Pancreas (tissue), 10 donors: ENCODE measurements at regions not wholly inside any gene's neighbourhood (a gene's known extent, or its start where the extent isn't known, plus 50 kb on each side); places are given as distances from the start of the nearest gene placed in this dataset.

Experiments
- ATAC-seq, 4 donors: fragments of 200-7000 bp; cut with Tn5 transposase; one replicate each; pipeline versions ENCODE4 v1.8.0 to v1.9.1; 2020; ENCODE audit warnings: mild to moderate bottlenecking in 4 of 4, moderate library complexity in 4 of 4
- DNase-seq, 6 donors: peaks; one replicate each; pipeline ENCODE4 v3.0.0-alpha.2; 2020
- FAIRE-seq: peaks from 2 replicates; lab custom pipeline; 2012; peaks lifted over from hg19 to GRCh38; lab: Jason Lieb, UNC
- H3K27ac ChIP-seq, 4 donors: fragments of 200-600 bp; sonication (generic); 1 replicate in 3 of 4; 2 replicates in 1 of 4; pipeline versions ENCODE4 v1.5.0 to v1.8.0; 2020
- H3K27me3 ChIP-seq, 4 donors: fragments of 200-600 bp; one replicate each; pipeline ENCODE4 v1.8.0; 2021
- H3K36me3 ChIP-seq, 3 donors: fragments of 200-600 bp; sonication (generic) in 1 of 3; one replicate each; pipeline versions ENCODE4 v1.5.0 to v1.8.0; 2020 to 2021
- H3K4me1 ChIP-seq, 3 donors: fragments of 200-600 bp; one replicate each; pipeline ENCODE4 v1.8.0; 2021
- H3K4me3 ChIP-seq, 4 donors: fragments of 200-600 bp; sonication (generic) in 2 of 4; one replicate each; pipeline versions ENCODE4 v1.5.0 to v1.8.0; 2020 to 2021
- H3K9me3 ChIP-seq, 4 donors: fragments of 200-600 bp; one replicate each; pipeline ENCODE4 v1.8.0; 2021
- WGBS, 2 donors: extraction: QIAGEN DNeasy Blood & Tissue Kit; methylation state at CpG; one replicate each; pipeline ENCODE4 v1.1.7; 2013; 5-methylcytosine and 5-hydroxymethylcytosine counted together
- intact Hi-C, 3 donors: fragments of 100-400 bp; cut with DNase I; formaldehyde crosslinking; loops; one replicate each; pipeline versions ENCODE4 v1.11.1 to v1.14.2; 2022
- TF ChIP-seq, protein P1 (sequence below), 4 donors: fragments of 200-600 bp; sonication (generic) in 3 of 4; IDR thresholded peaks; one replicate each; pipeline versions ENCODE4 v1.5.0 to v1.8.0; 2021; ENCODE audit warnings: antibody characterized with exemption in 4 of 4
- donor health status: healthy with polysubstance abuse.
- donor health status: DM: no; HTN: no; CAD: no; lungs with moderate emphysema.
- donor health status: DM: no; HTN: no; CAD: no.
- donor health status: control.
- donor health status: control.
- donor health status: Bipolar disorder and iron deficiency.
- donor health status: DM: yes; HTN: yes; CAD: no.
- donor health status: DM: no; HTN: no; CAD: no.
- donor health status: DM: no; HTN: no; CAD: no.
- donor health status: DM: yes; HTN: yes; CAD: no.

GRCh38 chr2:118231759-118232158 is 143.5 kb downstream of the INSIG2 start:
- intact Hi-C loops: no loop called here
- ATAC-seq (no peak), DNase-seq (no peak), FAIRE-seq (no peak)
- WGBS, 2 donors: 77 to 79% methylated on average over 6 of the region's 6 CpGs
- Histone ChIP-seq H3K9me3 (no peaks in the 10 kb centered on the region), H3K4me1 (no peaks in the 10 kb centered on the region), H3K4me3 (no peak overlapping the region), H3K27me3 (no peaks in the 10 kb centered on the region), H3K27ac (no peak overlapping the region), H3K36me3 (no peaks in the 10 kb centered on the region)
- TF ChIP-seq, protein P1, sequence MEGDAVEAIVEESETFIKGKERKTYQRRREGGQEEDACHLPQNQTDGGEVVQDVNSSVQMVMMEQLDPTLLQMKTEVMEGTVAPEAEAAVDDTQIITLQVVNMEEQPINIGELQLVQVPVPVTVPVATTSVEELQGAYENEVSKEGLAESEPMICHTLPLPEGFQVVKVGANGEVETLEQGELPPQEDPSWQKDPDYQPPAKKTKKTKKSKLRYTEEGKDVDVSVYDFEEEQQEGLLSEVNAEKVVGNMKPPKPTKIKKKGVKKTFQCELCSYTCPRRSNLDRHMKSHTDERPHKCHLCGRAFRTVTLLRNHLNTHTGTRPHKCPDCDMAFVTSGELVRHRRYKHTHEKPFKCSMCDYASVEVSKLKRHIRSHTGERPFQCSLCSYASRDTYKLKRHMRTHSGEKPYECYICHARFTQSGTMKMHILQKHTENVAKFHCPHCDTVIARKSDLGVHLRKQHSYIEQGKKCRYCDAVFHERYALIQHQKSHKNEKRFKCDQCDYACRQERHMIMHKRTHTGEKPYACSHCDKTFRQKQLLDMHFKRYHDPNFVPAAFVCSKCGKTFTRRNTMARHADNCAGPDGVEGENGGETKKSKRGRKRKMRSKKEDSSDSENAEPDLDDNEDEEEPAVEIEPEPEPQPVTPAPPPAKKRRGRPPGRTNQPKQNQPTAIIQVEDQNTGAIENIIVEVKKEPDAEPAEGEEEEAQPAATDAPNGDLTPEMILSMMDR (IDR thresholded peaks at IDR 0.05): no peak

GRCh38 chr2:118227698-118228508 is 139.6 kb downstream of the INSIG2 start:
- WGBS, 2 donors: 63 to 67% methylated on average over 6 of the region's 6 CpGs

DNA sequence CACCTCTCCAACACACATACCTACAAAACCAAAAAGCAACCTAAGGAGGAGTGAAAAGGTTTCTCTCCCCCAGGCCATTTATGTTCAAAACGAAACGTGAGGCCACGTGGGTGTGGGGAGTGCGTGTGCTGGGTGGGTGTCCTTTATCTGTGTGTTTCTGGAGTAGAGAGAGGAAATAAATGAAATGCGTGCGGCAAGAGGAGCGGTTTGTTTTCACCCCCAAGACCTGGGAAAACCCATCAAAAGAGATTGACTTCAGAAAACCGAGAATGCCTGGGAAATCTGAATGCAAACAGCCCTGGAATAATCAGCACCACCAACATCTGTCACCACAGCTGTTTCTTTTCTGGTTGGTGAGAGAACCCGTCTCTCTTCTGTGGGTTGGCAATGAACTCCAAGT is 137.4 kb downstream of the INSIG2 start:
- peaks cover 12 to 36% (median 15%) of the 10 kb centered on the region in 4 donors for H3K27me3 ChIP-seq
- intact Hi-C loops: loop anchor here in 1 of 3 donors (10.0 kb wide), 1 partner anchor 629 kb away; no protein-coding TSS in a partner anchor
- FAIRE-seq (no peak), DNase-seq (no peak), ATAC-seq (no peak)
- H3K4me1 ChIP-seq: peaks cover 0 to 5% (median 0%) of the 10 kb centered on the region in 3 donors
- no peak overlapping the region for H3K27ac ChIP-seq
- no peaks in the 10 kb centered on the region for H3K36me3 ChIP-seq
- TF ChIP-seq, protein P1 (IDR thresholded peaks at IDR 0.05): no peak
- no peak overlapping the region for H3K4me3 ChIP-seq
- no peaks in the 10 kb centered on the region for H3K9me3 ChIP-seq
- 65 to 69% methylated on average over 9 of the region's 9 CpGs for WGBS, 2 donors

More at GRCh38 chr2:118227698-118228508, 139.6 kb downstream of the INSIG2 start:
- FAIRE-seq: no peak
- Histone ChIP-seq H3K9me3 (no peaks in the 10 kb centered on the region), H3K27ac (no peak overlapping the region), H3K4me3 (no peak overlapping the region), H3K36me3 (no peaks in the 10 kb centered on the region), H3K27me3 (peaks cover 4 to 27% (median 7%) of the 10 kb centered on the region in 4 donors), H3K4me1 (peaks cover 0 to 5% (median 0%) of the 10 kb centered on the region in 3 donors)
- no peak for DNase-seq
- intact Hi-C loops: loop anchor here in 1 of 3 donors (10.0 kb wide), 1 partner anchor 627 kb away; no protein-coding TSS in a partner anchor
- no peak for ATAC-seq
- TF ChIP-seq, protein P1 (IDR thresholded peaks at IDR 0.05): no peak

DNA sequence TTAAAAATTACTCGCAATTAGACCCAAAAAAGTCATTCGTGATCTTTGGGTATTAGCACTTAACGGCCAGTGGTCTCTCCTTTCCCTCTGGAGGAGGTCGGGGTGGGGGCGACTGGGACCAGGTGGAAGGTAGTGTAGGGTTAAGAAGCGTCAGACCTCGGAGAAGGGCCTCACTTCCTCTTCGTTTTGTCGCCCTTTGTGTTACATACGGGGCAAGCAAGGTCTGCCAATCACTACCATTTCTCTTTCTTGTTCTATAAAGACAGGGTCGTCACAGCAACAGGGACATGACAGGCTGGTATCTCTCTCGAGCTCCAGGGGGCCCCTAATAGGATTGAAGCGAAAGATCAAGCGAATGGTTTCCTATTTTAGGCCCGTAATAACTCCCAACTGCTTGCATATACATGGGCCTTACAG is 136.6 kb downstream of the INSIG2 start:
- intact Hi-C loops: loop anchor here in 1 of 3 donors (10.0 kb wide), 1 partner anchor 630 kb away; no protein-coding TSS in a partner anchor
- Histone ChIP-seq H3K27ac (no peak overlapping the region), H3K4me1 (peaks cover 0 to 5% (median 0%) of the 10 kb centered on the region in 3 donors), H3K9me3 (no peaks in the 10 kb centered on the region), H3K36me3 (no peaks in the 10 kb centered on the region), H3K4me3 (peak overlapping the region in 1 of 4 donors; percentile 47), H3K27me3 (peaks cover 14 to 36% (median 19%) of the 10 kb centered on the region in 4 donors)
- FAIRE-seq (no peak), ATAC-seq (no peak), DNase-seq (no peak)
- TF ChIP-seq, protein P1 (IDR thresholded peaks at IDR 0.05): no peak
- 76 to 77% methylated on average over 15 of the region's 15 CpGs for WGBS, 2 donors
